Hematopoietic multipotent progenitor cell (in vitro differentiated cells): ENCODE measurements at regions not wholly inside any gene's neighbourhood (a gene's known extent, or its start where the extent isn't known, plus 50 kb on each side); places are given as distances from the start of the nearest gene placed in this dataset.
"Not testable (repeated sequence)": the region's sequence is repeated elsewhere in the genome, so short reads cannot be mapped to it uniquely, and the experiment has no call there.

Experiments used
- DNase-seq, 3 donors: peaks; one replicate each; pipeline ENCODE4 v3.0.0-alpha.2; 2011 to 2015; ENCODE audit warnings: low read depth in 2 of 3, low spot score in 2 of 3

GRCh38 chr3:48101301-48101650 is 85.1 kb upstream of the MAP4 start:
- DNase-seq, result not testable (repeated sequence)

- no peak for DNase-seq
Observed at GRCh38 chr3:48092270-48092669, 76.1 kb upstream of the MAP4 start.

- no peak for DNase-seq
Observed at GRCh38 chr3:48090166-48090939, 74.1 kb upstream of the MAP4 start.

DNA sequence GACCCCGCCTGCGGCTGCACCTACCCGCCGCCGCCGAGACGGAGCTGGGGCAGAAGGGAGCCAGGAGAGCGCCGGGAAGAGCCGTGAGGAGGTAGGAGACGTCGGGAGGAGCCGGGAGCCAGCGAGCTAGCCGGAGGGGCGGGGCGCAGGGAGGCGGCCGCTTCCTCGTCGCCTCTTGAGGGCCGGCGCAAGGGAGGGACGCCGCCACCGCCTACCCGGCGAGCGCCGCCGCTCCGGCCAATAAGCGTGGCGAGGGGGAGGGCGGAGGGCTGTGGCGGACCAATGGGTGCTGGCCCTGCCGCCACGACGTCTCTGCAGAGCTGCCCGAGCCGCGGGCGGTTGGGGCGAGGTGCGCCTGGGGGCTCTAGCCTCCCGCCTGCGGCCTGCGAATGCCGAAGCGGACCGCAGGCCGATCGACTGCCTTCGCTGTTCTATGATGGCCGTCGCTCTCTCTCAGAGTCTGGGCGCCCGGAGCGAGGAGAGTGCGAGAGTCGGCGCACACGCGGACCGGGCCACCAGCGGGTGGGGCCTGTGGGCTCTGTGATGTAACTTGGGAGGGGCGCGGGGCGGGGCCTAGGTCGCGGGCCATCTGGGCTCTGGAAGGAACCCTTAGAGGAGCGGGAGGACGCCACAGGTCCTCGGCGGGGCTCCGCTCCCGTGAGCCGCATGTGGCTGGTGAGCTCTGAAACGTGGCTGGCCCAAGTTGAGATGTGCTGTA is 72.7 kb upstream of the MAP4 start:
- DNase-seq, result peak; percentile 84 to 96 (median 93)

- peak in 1 of 3 donors; percentile 33 for DNase-seq
Observed at GRCh38 chr3:48088056-48088748, 72.0 kb upstream of the MAP4 start.

GRCh38 chr3:48086705-48087104 is 70.5 kb upstream of the MAP4 start:
- DNase-seq, result no peak

- no peak for DNase-seq
Observed at GRCh38 chr3:48084929-48085328, 68.7 kb upstream of the MAP4 start.

GRCh38 chr3:48084170-48084569 is 68.0 kb upstream of the MAP4 start:
- no peak for DNase-seq

DNA sequence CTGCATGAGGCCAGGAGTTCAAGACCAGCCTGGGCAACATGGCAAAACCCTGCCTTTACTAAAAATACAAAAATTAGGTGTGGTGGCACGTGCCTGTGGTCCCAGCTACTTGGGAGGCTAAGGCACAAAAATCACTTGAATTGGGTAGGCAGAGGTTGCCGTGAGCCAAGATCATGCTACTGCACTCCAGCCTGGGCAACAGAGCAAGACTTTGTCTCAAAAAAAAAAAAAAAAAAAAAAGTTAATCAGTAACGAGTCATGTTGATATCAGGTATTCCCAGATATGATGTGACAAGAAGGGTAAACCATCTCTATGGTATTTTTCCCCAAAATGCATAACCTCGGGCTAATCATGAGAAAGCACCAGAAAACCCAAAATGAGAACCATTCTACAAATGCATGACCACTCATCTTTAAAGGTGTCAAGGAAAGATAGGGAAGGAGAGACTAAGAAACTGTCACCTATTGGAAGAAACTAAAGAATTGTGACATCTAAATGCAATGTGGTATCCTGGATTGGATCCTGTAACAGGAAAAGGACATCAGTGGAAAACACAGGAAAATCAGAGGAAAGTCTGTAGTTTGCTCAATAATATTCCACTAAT is 66.5 kb upstream of the MAP4 start:
- DNase-seq, result no peak

DNA sequence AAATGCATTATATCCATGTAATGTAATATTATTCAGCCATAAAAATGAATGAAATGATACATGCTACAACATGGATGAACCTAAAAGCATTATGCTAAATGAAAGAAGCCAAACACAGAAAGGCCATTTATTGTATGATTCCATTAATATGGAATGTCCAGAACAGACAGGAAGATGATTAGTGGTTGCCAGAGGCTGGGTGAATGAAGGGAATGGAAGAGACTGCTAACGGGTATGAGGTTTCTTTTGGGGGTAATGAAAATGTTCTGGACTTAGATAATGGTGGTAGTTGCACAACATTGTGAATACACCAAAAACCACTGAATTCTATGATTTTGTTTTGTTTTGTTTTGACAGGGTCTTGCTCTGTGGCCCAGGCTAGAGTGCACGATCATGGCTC is 61.6 kb upstream of the MAP4 start:
- no peak for DNase-seq

DNA sequence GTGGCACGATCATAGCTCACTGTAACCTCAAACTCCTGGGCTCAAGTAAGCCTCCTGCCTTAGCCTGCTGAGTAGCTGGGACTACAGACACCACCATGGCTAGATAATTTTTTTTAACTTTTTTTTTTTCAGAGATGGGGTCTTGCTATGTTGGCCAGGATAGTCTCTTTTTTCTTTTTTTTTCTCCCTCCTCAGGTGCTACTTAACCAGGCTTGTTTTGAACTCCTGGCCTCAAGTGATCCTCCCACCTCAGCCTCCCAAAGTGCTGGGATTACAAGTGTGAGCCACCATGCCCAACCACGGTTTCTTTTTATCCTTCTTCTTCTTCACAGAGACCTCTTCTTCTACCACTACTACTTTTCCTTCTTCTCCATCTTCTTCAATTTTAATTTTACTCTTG is 53.8 kb upstream of the MAP4 start:
- no peak for DNase-seq

- DNase-seq, result no peak
Observed at GRCh38 chr3:48069339-48069738, 53.1 kb upstream of the MAP4 start.

DNA sequence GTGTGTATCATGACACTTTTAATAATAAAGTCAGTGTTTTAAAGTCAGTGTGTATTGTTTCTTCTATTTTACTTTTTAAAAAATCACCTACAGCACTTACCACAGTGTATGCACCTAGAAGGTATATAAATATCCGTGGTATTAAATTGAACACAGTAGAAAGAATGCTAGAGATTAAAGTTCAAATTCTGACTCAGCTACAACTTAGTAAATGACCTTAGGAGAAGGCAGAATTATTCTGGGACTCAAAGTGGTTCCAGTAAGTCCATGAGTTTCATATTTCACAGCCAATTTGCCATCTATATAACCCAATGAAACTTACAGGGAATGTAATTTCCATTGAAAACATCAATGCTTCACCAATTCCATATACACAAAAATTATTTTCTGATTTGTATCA is 52.7 kb upstream of the MAP4 start:
- DNase-seq, result no peak

- DNase-seq, result not testable (repeated sequence)
Observed at GRCh38 chr3:48068320-48068719, 52.1 kb upstream of the MAP4 start.

DNA sequence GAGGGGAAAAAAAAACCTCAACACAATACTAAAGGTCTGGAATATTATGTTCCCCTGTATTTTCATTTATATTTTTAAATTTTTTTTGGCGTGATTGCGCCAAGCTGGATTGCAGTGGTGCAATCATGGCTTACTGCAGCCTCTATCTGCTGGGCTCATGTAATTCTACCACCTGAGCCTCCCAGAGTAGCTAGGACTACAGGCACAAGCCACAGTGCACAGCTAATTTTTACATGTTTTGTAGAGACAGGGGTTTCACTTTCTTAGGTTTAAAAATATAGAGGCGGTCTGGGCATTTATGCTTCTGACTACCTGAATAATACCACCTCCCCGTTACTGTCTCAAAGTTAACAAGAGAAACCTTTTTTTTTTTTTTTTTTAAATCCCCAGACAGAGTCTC is 51.1 kb upstream of the MAP4 start:
- DNase-seq, result no peak
